ENCODE measurements at regions not wholly inside any gene's neighbourhood (a gene's known extent, or its start where the extent isn't known, plus 50 kb on each side); places are given as distances from the start of the nearest gene placed in this dataset.

DNA sequence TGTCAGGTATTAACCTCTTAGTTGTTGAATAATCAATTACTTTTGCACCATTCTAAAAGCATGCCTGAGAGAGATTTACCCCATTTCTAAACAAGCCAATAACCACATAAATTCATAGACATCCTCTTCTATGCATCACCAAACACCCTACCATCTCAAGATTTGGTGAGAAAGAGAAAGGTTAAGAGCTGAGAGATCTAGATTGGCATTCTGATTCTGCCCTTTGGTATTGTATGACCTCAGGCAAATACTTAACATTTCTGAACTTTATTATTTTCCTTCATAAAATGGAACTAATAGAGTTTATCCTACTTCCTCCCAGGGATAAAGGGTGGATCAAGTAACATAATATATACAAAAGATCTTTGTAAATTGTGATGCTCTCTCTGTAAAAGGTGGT, 146.5 kb upstream of the MME start:
- H3K4me2 ChIP-seq: no peak overlapping the region
- H3K27me3 ChIP-seq: no peaks in the 10 kb centered on the region
- DNase-seq (ENCODE audit: low spot score): no peak
- no peaks in the 10 kb centered on the region for H3K9me2 ChIP-seq (replicated peaks; ENCODE audit: insufficient read depth)
- no peaks in the 10 kb centered on the region for H3K36me3 ChIP-seq (replicated peaks; ENCODE audit: insufficient read depth, low read depth)
- TF ChIP-seq EZH2phosphoT487 (IDR thresholded peaks at IDR 0.05; ENCODE audit: low read depth, severe bottlenecking, unreplicated experiment) (no peak), EZH2 (IDR thresholded peaks at IDR 0.05; ENCODE audit: borderline replicate concordance) (no peak), CTCF (IDR thresholded peaks at IDR 0.05; ENCODE audit: poor library complexity) (no peak)
- no peaks in the 10 kb centered on the region for H3K9me3 ChIP-seq (ENCODE audit: low read depth)
- no peaks in the 10 kb centered on the region for H4K20me1 ChIP-seq (ENCODE audit: insufficient read depth, poor library complexity, severe bottlenecking)
- H3K4me1 ChIP-seq (ENCODE audit: insufficient read depth): no peaks in the 10 kb centered on the region
- H2AFZ ChIP-seq: no peak overlapping the region
- no peak overlapping the region for H3K4me3 ChIP-seq
- no peaks in the 10 kb centered on the region for H3K79me2 ChIP-seq
- no peak overlapping the region for H3K27ac ChIP-seq

DNA sequence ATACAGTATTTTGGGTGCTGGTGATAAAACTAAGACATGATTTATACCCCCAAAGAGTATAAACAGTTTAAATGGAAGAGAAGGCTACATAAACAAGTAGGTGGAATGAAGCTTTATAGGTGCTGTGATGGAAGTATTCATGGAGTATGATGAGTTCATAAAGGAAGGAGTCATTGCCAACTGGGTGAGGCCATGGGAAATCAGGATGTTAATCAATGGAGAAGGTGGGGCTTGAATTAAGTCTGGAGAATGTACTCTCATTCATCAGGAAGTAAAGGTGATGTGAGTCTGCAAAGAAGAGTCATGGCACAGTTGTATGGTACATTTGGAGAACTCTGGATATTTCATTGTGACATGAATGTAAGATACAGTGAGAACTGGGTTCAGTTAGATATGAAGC, 147.5 kb upstream of the MME start:
- H3K4me2 ChIP-seq: no peak overlapping the region
- H4K20me1 ChIP-seq (ENCODE audit: insufficient read depth, poor library complexity, severe bottlenecking): no peaks in the 10 kb centered on the region
- no peak overlapping the region for H3K27ac ChIP-seq
- no peaks in the 10 kb centered on the region for H3K9me3 ChIP-seq (ENCODE audit: low read depth)
- peaks cover under 1% of the 10 kb centered on the region for H3K4me1 ChIP-seq (ENCODE audit: insufficient read depth)
- no peaks in the 10 kb centered on the region for H3K27me3 ChIP-seq
- no peak overlapping the region for H3K4me3 ChIP-seq
- DNase-seq (ENCODE audit: low spot score): no peak
- no peak overlapping the region for H2AFZ ChIP-seq
- no peaks in the 10 kb centered on the region for H3K9me2 ChIP-seq (replicated peaks; ENCODE audit: insufficient read depth)
- no peaks in the 10 kb centered on the region for H3K79me2 ChIP-seq
- TF ChIP-seq CTCF (IDR thresholded peaks at IDR 0.05; ENCODE audit: poor library complexity) (no peak), EZH2 (IDR thresholded peaks at IDR 0.05; ENCODE audit: borderline replicate concordance) (no peak), EZH2phosphoT487 (IDR thresholded peaks at IDR 0.05; ENCODE audit: low read depth, severe bottlenecking, unreplicated experiment) (no peak)
- no peaks in the 10 kb centered on the region for H3K36me3 ChIP-seq (replicated peaks; ENCODE audit: insufficient read depth, low read depth)

- no peak overlapping the region for H3K27ac ChIP-seq
- H3K36me3 ChIP-seq (replicated peaks; ENCODE audit: insufficient read depth, low read depth): no peaks in the 10 kb centered on the region
- TF ChIP-seq EZH2 (IDR thresholded peaks at IDR 0.05; ENCODE audit: borderline replicate concordance): no peak
- no peak for TF ChIP-seq EZH2phosphoT487 (IDR thresholded peaks at IDR 0.05; ENCODE audit: low read depth, severe bottlenecking, unreplicated experiment)
- TF ChIP-seq CTCF (IDR thresholded peaks at IDR 0.05; ENCODE audit: poor library complexity): no peak
- DNase-seq (ENCODE audit: low spot score): no peak
- H3K79me2 ChIP-seq: no peaks in the 10 kb centered on the region
- no peak overlapping the region for H2AFZ ChIP-seq
- H3K4me2 ChIP-seq: no peak overlapping the region
- peaks cover 5% of the 10 kb centered on the region for H3K4me1 ChIP-seq (ENCODE audit: insufficient read depth)
- no peak overlapping the region for H3K4me3 ChIP-seq
- H3K9me3 ChIP-seq (ENCODE audit: low read depth): no peaks in the 10 kb centered on the region
- H3K9me2 ChIP-seq (replicated peaks; ENCODE audit: insufficient read depth): no peaks in the 10 kb centered on the region
- WGBS (ENCODE audit: low lambda C conversion rate, missing lambda C conversion rate): 84% methylated on average over 1 of the region's 1 CpG
- H4K20me1 ChIP-seq (ENCODE audit: insufficient read depth, poor library complexity, severe bottlenecking): no peaks in the 10 kb centered on the region
- H3K27me3 ChIP-seq: no peaks in the 10 kb centered on the region
Observed at GRCh38 chr3:154931484-154931883, 148.6 kb upstream of the MME start.

- Histone ChIP-seq H3K4me2 (no peak overlapping the region), H3K9me2 (replicated peaks; ENCODE audit: insufficient read depth) (no peaks in the 10 kb centered on the region), H3K4me1 (ENCODE audit: insufficient read depth) (peaks cover 5% of the 10 kb centered on the region), H3K27ac (peak overlapping the region; percentile 13), H4K20me1 (ENCODE audit: insufficient read depth, poor library complexity, severe bottlenecking) (no peaks in the 10 kb centered on the region), H3K79me2 (no peaks in the 10 kb centered on the region), H3K27me3 (no peaks in the 10 kb centered on the region), H3K4me3 (no peak overlapping the region), H2AFZ (no peak overlapping the region), H3K36me3 (replicated peaks; ENCODE audit: insufficient read depth, low read depth) (no peaks in the 10 kb centered on the region), H3K9me3 (ENCODE audit: low read depth) (no peaks in the 10 kb centered on the region)
- WGBS (ENCODE audit: low lambda C conversion rate, missing lambda C conversion rate): 28% methylated on average over 1 of the region's 1 CpG
- peak; percentile 13 for DNase-seq (ENCODE audit: low spot score)
- TF ChIP-seq EZH2phosphoT487 (IDR thresholded peaks at IDR 0.05; ENCODE audit: low read depth, severe bottlenecking, unreplicated experiment): no peak
- no peak for TF ChIP-seq EZH2 (IDR thresholded peaks at IDR 0.05; ENCODE audit: borderline replicate concordance)
- TF ChIP-seq CTCF (IDR thresholded peaks at IDR 0.05; ENCODE audit: poor library complexity): no peak
Observed at GRCh38 chr3:154926721-154927120, 153.4 kb upstream of the MME start.

All from hepatocyte (in vitro differentiated cells).